Heart left ventricle (tissue), 13 donors: ENCODE measurements at regions not wholly inside any gene's neighbourhood (a gene's known extent, or its start where the extent isn't known, plus 50 kb on each side); places are given as distances from the start of the nearest gene placed in this dataset.

Source experiments
- CTCF ChIP-seq, 12 donors: fragments of 200-600 bp; sonication (generic) in 4 of 12; IDR thresholded peaks; one replicate each; pipeline versions ENCODE4 v1.5.0 to v1.8.0; 2018 to 2022; ENCODE audit warnings: antibody characterized with exemption in 12 of 12, mild to moderate bottlenecking in 5 of 12
- POLR2A ChIP-seq, 2 donors: fragments of 450-650 bp; IDR thresholded peaks; one replicate each; pipeline ENCODE4 v1.6.1; 2017; ENCODE audit warnings: antibody characterized with exemption in 2 of 2, mild to moderate bottlenecking in 2 of 2, moderate library complexity in 2 of 2
- donor health status: ischemic (EF 13 %, LVEDD 7.1; RV severe dilation, severe dysfunction).
- donor health status: DM: no; HTN: yes; CAD: no.
- donor health status: DM: no; HTN: no; CAD: no.
- donor health status: ischemic (EF 25% LVEDD 6.9; RV normal size, moderate dysfunction).
- donor health status: ischemic (EF 25% LVEDD 5.7; RV mildly dilated, moderate dysfunction).
- donor health status: ischemic (EF 35%, LVEDD 5.7; RV mildly dilated, moderate dysfunction).
- donor health status: nonischemic (EF 11% LVEDD 7.7; RV severe dilation, severe dysfunction).
- donor health status: DM: yes; HTN: yes; CAD: no.
- donor health status: PGD.
- donor health status: ischemic (EF 29% LVEDD 5.4; RV normal size, mild dysfunction).
- donor health status: nonischemic (EF 23%, LVEDD 6.1; RV moderate dilation, normal function).

DNA sequence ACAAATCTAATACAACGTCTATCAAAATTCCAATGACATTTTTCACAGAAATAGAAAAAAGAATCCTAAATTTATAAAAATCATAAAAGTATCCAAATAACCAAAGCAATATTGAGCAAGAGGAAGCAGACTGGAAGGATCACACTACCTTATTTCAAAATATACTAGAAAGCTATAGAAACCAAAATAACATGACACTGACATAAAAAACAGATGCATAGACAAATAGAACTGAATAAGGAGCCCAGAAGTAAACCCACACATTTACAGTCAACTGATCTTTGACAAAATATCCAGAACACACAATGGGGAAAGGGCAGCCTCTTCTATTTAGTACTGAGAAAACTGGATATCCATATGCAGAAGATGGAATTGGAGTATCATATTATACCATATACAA is 217.5 kb downstream of the MACC1 start:
- TF ChIP-seq POLR2A (IDR thresholded peaks at IDR 0.05) = no peak
- no peak for TF ChIP-seq CTCF (IDR thresholded peaks at IDR 0.05)
